Psoas muscle (tissue), 7 donors: ENCODE measurements at regions not wholly inside any gene's neighbourhood (a gene's known extent, or its start where the extent isn't known, plus 50 kb on each side); places are given as distances from the start of the nearest gene placed in this dataset.

Source experiments
- ATAC-seq, 4 donors: fragments of 200-7000 bp; cut with Tn5 transposase; one replicate each; pipeline ENCODE4 v1.9.1; 2020; ENCODE audit warnings: moderate library complexity in 3 of 4, mild to moderate bottlenecking in 2 of 4
- DNase-seq, 2 donors: peaks; one replicate each; pipeline ENCODE4 v3.0.0-alpha.2; 2020
- H3K27ac ChIP-seq: fragments of 200-600 bp; one replicate; pipeline ENCODE4 v1.8.0; 2022
- H3K27me3 ChIP-seq, 3 donors: fragments of 200-600 bp in 1 of 3; one replicate each; pipeline versions ENCODE4 v1.6.1 to v1.8.0; 2013 to 2022; ENCODE audit warnings: low read length in 2 of 3, mild to moderate bottlenecking in 2 of 3, moderate library complexity in 1 of 3; ENCODE audit not compliant: insufficient read depth in 3 of 3
- H3K36me3 ChIP-seq, 2 donors: fragments of 200-600 bp in 1 of 2; one replicate each; pipeline versions ENCODE4 v1.6.1 to v1.8.0; 2013 to 2022; ENCODE audit warnings: low read depth in 1 of 2, mild to moderate bottlenecking in 1 of 2, moderate library complexity in 1 of 2; ENCODE audit not compliant: insufficient read depth in 1 of 2
- H3K4me1 ChIP-seq: fragments of 200-600 bp; one replicate; pipeline ENCODE4 v1.8.0; 2022
- H3K4me3 ChIP-seq: fragments of 200-600 bp; one replicate; pipeline ENCODE4 v1.8.0; 2022; ENCODE audit warnings: mild to moderate bottlenecking
- H3K9me3 ChIP-seq: fragments of 200-600 bp; one replicate; pipeline ENCODE4 v1.8.0; 2022
- CTCF ChIP-seq: fragments of 200-600 bp; IDR thresholded peaks from one replicate; pipeline ENCODE4 v1.8.0; 2022; ENCODE audit warnings: antibody characterized with exemption
- WGBS, 3 donors: extraction: QIAGEN DNeasy Blood & Tissue Kit; methylation state at CpG; one replicate each; pipeline versions ENCODE4 v1.1.6 to v1.1.7; 2013; 5-methylcytosine and 5-hydroxymethylcytosine counted together
- intact Hi-C, 2 donors: fragments of 100-400 bp; cut with DNase I; formaldehyde crosslinking; loops; one replicate each; pipeline versions ENCODE4 v1.11.0 to v1.14.2; 2022
- donor health status: healthy with polysubstance abuse.
- donor health status: DM: no; HTN: no; CAD: no; lungs with moderate emphysema.
- donor health status: Bipolar disorder and iron deficiency.
- donor health status: healthy.
- donor health status: DM: yes; HTN: yes; CAD: no.
- donor health status: DM: no; HTN: no; CAD: no.
- donor health status: DM: yes; HTN: yes; CAD: no.

GRCh38 chr15:66959066-66959465, 106.3 kb upstream of the SMAD3 start:
- TF ChIP-seq CTCF: no peak
- DNase-seq (no peak), ATAC-seq (no peak)
- intact Hi-C loops: no loop called here
- Histone ChIP-seq H3K4me1 (no peaks in the 10 kb centered on the region), H3K27me3 (no peaks in the 10 kb centered on the region), H3K36me3 (no peaks in the 10 kb centered on the region), H3K4me3 (no peak overlapping the region), H3K9me3 (no peaks in the 10 kb centered on the region), H3K27ac (no peak overlapping the region)
- 86 to 91% (median 90%) methylated on average over 10 of the region's 10 CpGs for WGBS, 3 donors

- TF ChIP-seq CTCF: no peak
- Histone ChIP-seq H3K4me1 (no peaks in the 10 kb centered on the region), H3K9me3 (no peaks in the 10 kb centered on the region), H3K36me3 (no peaks in the 10 kb centered on the region), H3K27ac (no peak overlapping the region), H3K4me3 (no peak overlapping the region), H3K27me3 (no peaks in the 10 kb centered on the region)
- WGBS, 3 donors: 47 to 69% (median 59%) methylated on average over 3 of the region's 3 CpGs
- ATAC-seq (no peak), DNase-seq (no peak)
- intact Hi-C loops: loop anchor here in 1 of 2 donors (5.0 kb wide), 1 partner anchor 47 kb away; no protein-coding TSS in a partner anchor
Measured at GRCh38 chr15:66959875-66960274, 105.5 kb upstream of the SMAD3 start.

GRCh38 chr15:66960519-66960918, 104.9 kb upstream of the SMAD3 start:
- H3K27me3 ChIP-seq: no peaks in the 10 kb centered on the region
- WGBS, 3 donors: 95 to 98% (median 98%) methylated on average over 4 of the region's 4 CpGs
- intact Hi-C loops: loop anchor here in 1 of 2 donors (5.0 kb wide), 1 partner anchor 47 kb away; no protein-coding TSS in a partner anchor
- H3K36me3 ChIP-seq: no peaks in the 10 kb centered on the region
- no peaks in the 10 kb centered on the region for H3K4me1 ChIP-seq
- DNase-seq (no peak), ATAC-seq (no peak)
- no peak overlapping the region for H3K4me3 ChIP-seq
- no peaks in the 10 kb centered on the region for H3K9me3 ChIP-seq
- H3K27ac ChIP-seq: no peak overlapping the region
- no peak for TF ChIP-seq CTCF

GRCh38 chr15:66961407-66961884, 104.0 kb upstream of the SMAD3 start:
- Histone ChIP-seq H3K27ac (no peak overlapping the region), H3K36me3 (no peaks in the 10 kb centered on the region), H3K27me3 (no peaks in the 10 kb centered on the region), H3K4me1 (no peaks in the 10 kb centered on the region), H3K9me3 (no peaks in the 10 kb centered on the region), H3K4me3 (no peak overlapping the region)
- WGBS, 3 donors: 59 to 71% (median 67%) methylated on average over 5 of the region's 5 CpGs
- intact Hi-C loops: loop anchor here in 1 of 2 donors (5.0 kb wide), 1 partner anchor 46 kb away; no protein-coding TSS in a partner anchor
- no peak for DNase-seq
- no peak for TF ChIP-seq CTCF
- no peak for ATAC-seq

- H3K27ac ChIP-seq: no peak overlapping the region
- intact Hi-C loops: loop anchor here in 1 of 2 donors (5.0 kb wide), 1 partner anchor 45 kb away; no protein-coding TSS in a partner anchor
- no peak for TF ChIP-seq CTCF
- ATAC-seq: no peak
- 89 to 96% (median 95%) methylated on average over 10 of the region's 10 CpGs for WGBS, 3 donors
- no peaks in the 10 kb centered on the region for H3K27me3 ChIP-seq
- no peaks in the 10 kb centered on the region for H3K9me3 ChIP-seq
- no peak for DNase-seq
- no peaks in the 10 kb centered on the region for H3K4me1 ChIP-seq
- H3K36me3 ChIP-seq: no peaks in the 10 kb centered on the region
- no peak overlapping the region for H3K4me3 ChIP-seq
Measured at GRCh38 chr15:66961901-66962300, 103.5 kb upstream of the SMAD3 start.
